SK-N-MC (cell line): ENCODE measurements at regions not wholly inside any gene's neighbourhood (a gene's known extent, or its start where the extent isn't known, plus 50 kb on each side); places are given as distances from the start of the nearest gene placed in this dataset.

Experiments
- EZH2 ChIP-seq: fragments of 200-600 bp; sonication (generic); IDR thresholded peaks from one replicate; pipeline ENCODE4 v1.6.1; 2017; ENCODE audit warnings: antibody characterized with exemption
- POLR2AphosphoS5 ChIP-seq: IDR thresholded peaks from 2 replicates; pipeline ENCODE4 v1.6.1; 2012; ENCODE audit warnings: mild to moderate bottlenecking, low read depth, low read length, borderline replicate concordance

- TF ChIP-seq EZH2 (no peak), POLR2AphosphoS5 (no peak)
Measured at GRCh38 chr3:75981401-75981800, 196.1 kb upstream of the ZNF717 start.
